GM12878 (cell line): ENCODE measurements at regions not wholly inside any gene's neighbourhood (a gene's known extent, or its start where the extent isn't known, plus 50 kb on each side); places are given as distances from the start of the nearest gene placed in this dataset.

Source experiments
- CUX1 ChIP-seq: IDR thresholded peaks from 2 replicates; pipeline ENCODE4 v1.6.1; 2012; ENCODE audit warnings: improper control_type of control experiment, low read depth, low read length; ENCODE audit not compliant: insufficient replicate concordance
- E2F8 ChIP-seq: fragments of 450-650 bp; IDR thresholded peaks from 2 replicates; pipeline ENCODE4 v1.6.1; 2018; ENCODE audit warnings: mild to moderate bottlenecking, low read depth, moderate library complexity; ENCODE audit not compliant: partially characterized antibody
- HDGF ChIP-seq: fragments of 450-650 bp; IDR thresholded peaks from 2 replicates; pipeline ENCODE4 v1.6.1; 2016; ENCODE audit warnings: antibody characterized with exemption
- MYB ChIP-seq: fragments of 150-350 bp; IDR thresholded peaks from 2 replicates; pipeline ENCODE4 v1.6.1; 2014; ENCODE audit warnings: mild to moderate bottlenecking, low read depth, low read length, borderline replicate concordance
- ZBTB33 ChIP-seq: fragments of 450-650 bp; IDR thresholded peaks from 2 replicates; pipeline ENCODE4 v1.6.1; 2017; ENCODE audit warnings: mild to moderate bottlenecking

- TF ChIP-seq CUX1: no peak
- TF ChIP-seq MYB: no peak
- TF ChIP-seq HDGF: no peak
- TF ChIP-seq E2F8: no peak
- no peak for TF ChIP-seq ZBTB33
Measured at GRCh38 chr3:127066635-127067034, 83.7 kb downstream of the PLXNA1 start (continued).
